Vagina (tissue), 2 donors: ENCODE measurements at regions not wholly inside any gene's neighbourhood (a gene's known extent, or its start where the extent isn't known, plus 50 kb on each side); places are given as distances from the start of the nearest gene placed in this dataset.

Source experiments
- POLR2A ChIP-seq, 2 donors: fragments of 450-650 bp; IDR thresholded peaks; one replicate each; pipeline ENCODE4 v1.6.1; 2017; ENCODE audit warnings: antibody characterized with exemption in 2 of 2, mild to moderate bottlenecking in 2 of 2, moderate library complexity in 2 of 2
- POLR2AphosphoS5 ChIP-seq, 2 donors: sonication (generic); formaldehyde crosslinking; IDR thresholded peaks; one replicate each; pipeline ENCODE4 v1.9.0; 2017; ENCODE audit warnings: antibody characterized with exemption in 2 of 2, mild to moderate bottlenecking in 2 of 2, low read depth in 1 of 2; ENCODE audit not compliant: insufficient read depth in 1 of 2
- TF ChIP-seq, protein P1 (sequence below), 3 experiments: fragments of 450-650 bp in 2 of 3; fragments of 200-600 bp in 1 of 3; sonication (generic) in 1 of 3; IDR thresholded peaks; one replicate each; pipeline ENCODE4 v1.5.1; 2017 to 2019; ENCODE audit warnings: antibody characterized with exemption in 3 of 3, mild to moderate bottlenecking in 2 of 3, moderate library complexity in 2 of 3

DNA sequence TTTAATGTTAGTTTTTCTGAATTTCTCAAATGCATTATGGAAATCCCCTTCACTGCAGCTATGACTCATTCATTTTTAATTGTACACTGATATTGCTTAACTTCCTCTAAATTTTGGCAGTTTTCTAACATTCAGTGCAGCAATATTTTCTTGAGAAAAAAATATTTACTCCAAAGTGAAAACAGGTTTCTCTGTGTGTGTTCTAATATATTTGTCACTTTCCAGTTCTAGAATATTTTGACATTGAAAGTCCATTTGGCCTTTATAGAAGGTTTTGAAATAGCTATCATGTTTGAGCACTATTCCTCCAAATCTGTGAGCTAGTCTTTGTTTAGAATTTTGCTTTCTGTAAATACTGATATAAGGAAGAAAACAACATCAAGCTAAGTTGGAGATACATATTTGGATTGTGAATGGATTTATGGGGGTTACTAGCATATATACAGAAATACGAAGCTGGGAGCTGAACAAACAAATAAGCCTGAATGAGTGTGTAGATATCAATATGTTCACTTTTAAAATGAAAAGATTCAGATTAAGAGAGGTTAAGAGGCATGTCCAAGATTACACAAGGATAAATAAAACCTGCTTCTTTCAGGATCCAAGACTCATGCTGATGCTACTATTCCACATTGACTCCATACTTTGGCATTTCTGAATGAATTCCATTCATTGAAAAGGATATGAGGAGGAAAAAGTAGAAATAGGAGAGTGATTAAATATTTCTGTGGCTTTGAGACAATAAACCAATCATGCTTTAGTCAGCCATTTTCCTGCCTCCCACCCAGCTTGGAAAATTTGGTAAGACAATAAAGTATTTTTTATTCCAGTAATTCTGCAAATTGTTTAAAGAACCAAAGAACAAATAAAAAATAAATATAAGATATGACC is 57.3 kb upstream of the SLIT2 start:
- TF ChIP-seq POLR2AphosphoS5 (IDR thresholded peaks at IDR 0.05; ENCODE audit: insufficient read depth in 1 of 2, low read depth in 1 of 2) = no peak
- TF ChIP-seq, protein P1, sequence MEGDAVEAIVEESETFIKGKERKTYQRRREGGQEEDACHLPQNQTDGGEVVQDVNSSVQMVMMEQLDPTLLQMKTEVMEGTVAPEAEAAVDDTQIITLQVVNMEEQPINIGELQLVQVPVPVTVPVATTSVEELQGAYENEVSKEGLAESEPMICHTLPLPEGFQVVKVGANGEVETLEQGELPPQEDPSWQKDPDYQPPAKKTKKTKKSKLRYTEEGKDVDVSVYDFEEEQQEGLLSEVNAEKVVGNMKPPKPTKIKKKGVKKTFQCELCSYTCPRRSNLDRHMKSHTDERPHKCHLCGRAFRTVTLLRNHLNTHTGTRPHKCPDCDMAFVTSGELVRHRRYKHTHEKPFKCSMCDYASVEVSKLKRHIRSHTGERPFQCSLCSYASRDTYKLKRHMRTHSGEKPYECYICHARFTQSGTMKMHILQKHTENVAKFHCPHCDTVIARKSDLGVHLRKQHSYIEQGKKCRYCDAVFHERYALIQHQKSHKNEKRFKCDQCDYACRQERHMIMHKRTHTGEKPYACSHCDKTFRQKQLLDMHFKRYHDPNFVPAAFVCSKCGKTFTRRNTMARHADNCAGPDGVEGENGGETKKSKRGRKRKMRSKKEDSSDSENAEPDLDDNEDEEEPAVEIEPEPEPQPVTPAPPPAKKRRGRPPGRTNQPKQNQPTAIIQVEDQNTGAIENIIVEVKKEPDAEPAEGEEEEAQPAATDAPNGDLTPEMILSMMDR (IDR thresholded peaks at IDR 0.05) = no peak
- TF ChIP-seq POLR2A (IDR thresholded peaks at IDR 0.05) = no peak
